Colonic mucosa (tissue), 4 donors: ENCODE measurements at regions not wholly inside any gene's neighbourhood (a gene's known extent, or its start where the extent isn't known, plus 50 kb on each side); places are given as distances from the start of the nearest gene placed in this dataset.
"Not testable (repeated sequence)": the region's sequence is repeated elsewhere in the genome, so short reads cannot be mapped to it uniquely, and the experiment has no call there.

Experiments
- DNase-seq: peaks from one replicate; pipeline ENCODE4 v3.0.0-alpha.2; 2020
- H3K27ac ChIP-seq: fragments of 200-600 bp; one replicate; pipeline ENCODE4 v1.8.0; 2021
- H3K27me3 ChIP-seq: fragments of 200-600 bp; one replicate; pipeline ENCODE4 v1.8.0; 2021
- H3K36me3 ChIP-seq: fragments of 200-600 bp; one replicate; pipeline ENCODE4 v1.8.0; 2021
- H3K4me1 ChIP-seq: fragments of 200-600 bp; one replicate; pipeline ENCODE4 v1.8.0; 2021; ENCODE audit warnings: mild to moderate bottlenecking
- H3K4me3 ChIP-seq: fragments of 200-600 bp; one replicate; pipeline ENCODE4 v1.8.0; 2021
- H3K9ac ChIP-seq, 2 donors: one replicate each; pipeline ENCODE4 v1.7.0; 2013; ENCODE audit warnings: control low read depth in 2 of 2, low read depth in 2 of 2, low read length in 2 of 2
- H3K9me3 ChIP-seq: fragments of 200-600 bp; one replicate; pipeline ENCODE4 v1.8.0; 2021
- CTCF ChIP-seq: fragments of 200-600 bp; IDR thresholded peaks from one replicate; pipeline ENCODE4 v1.8.0; 2022; ENCODE audit warnings: antibody characterized with exemption, mild to moderate bottlenecking
- intact Hi-C: fragments of 100-400 bp; cut with DNase I; formaldehyde crosslinking; loops from one replicate; pipeline ENCODE4 v1.14.1; 2022
- donor health status: healthy.
- donor health status: DM: no; HTN: no; CAD: no.
- donor health status: DM: no; HTN: no; CAD: no.

GRCh38 chr5:107735558-107735957 lies 64.8 kb upstream of the EFNA5 start:
- no peaks in the 10 kb centered on the region for H3K27me3 ChIP-seq
- H3K9ac ChIP-seq, result no peak overlapping the region
- no peaks in the 10 kb centered on the region for H3K9me3 ChIP-seq
- intact Hi-C loops, result no loop called here
- no peak for TF ChIP-seq CTCF
- no peaks in the 10 kb centered on the region for H3K36me3 ChIP-seq
- no peak for DNase-seq
- H3K27ac ChIP-seq, result no peak overlapping the region
- H3K4me1 ChIP-seq, result no peaks in the 10 kb centered on the region
- no peak overlapping the region for H3K4me3 ChIP-seq

GRCh38 chr5:107726896-107727295 lies 56.2 kb upstream of the EFNA5 start:
- Histone ChIP-seq H3K4me3 (no peak overlapping the region), H3K27me3 (no peaks in the 10 kb centered on the region), H3K9ac (no peak overlapping the region), H3K27ac (no peak overlapping the region), H3K36me3 (no peaks in the 10 kb centered on the region), H3K9me3 (no peaks in the 10 kb centered on the region), H3K4me1 (no peaks in the 10 kb centered on the region)
- TF ChIP-seq CTCF, result no peak
- intact Hi-C loops, result no loop called here
- DNase-seq, result no peak

GRCh38 chr5:107724642-107725041 lies 53.9 kb upstream of the EFNA5 start:
- no peak for TF ChIP-seq CTCF
- no peaks in the 10 kb centered on the region for H3K9me3 ChIP-seq
- no peak overlapping the region for H3K9ac ChIP-seq
- no peaks in the 10 kb centered on the region for H3K27me3 ChIP-seq
- DNase-seq, result no peak
- intact Hi-C loops, result no loop called here
- H3K4me3 ChIP-seq, result no peak overlapping the region
- H3K4me1 ChIP-seq, result no peaks in the 10 kb centered on the region
- H3K27ac ChIP-seq, result no peak overlapping the region
- H3K36me3 ChIP-seq, result no peaks in the 10 kb centered on the region

- H3K9me3 ChIP-seq, H3K4me3 ChIP-seq, H3K27ac ChIP-seq, H3K36me3 ChIP-seq, H3K27me3 ChIP-seq, intact Hi-C loops, H3K4me1 ChIP-seq, DNase-seq, H3K9ac ChIP-seq: not testable (repeated sequence)
These were observed 50.5 kb upstream of the EFNA5 start for GRCh38 chr5:107721241-107721640.
